ENCODE measurements at regions not wholly inside any gene's neighbourhood (a gene's known extent, or its start where the extent isn't known, plus 50 kb on each side); places are given as distances from the start of the nearest gene placed in this dataset.

DNA sequence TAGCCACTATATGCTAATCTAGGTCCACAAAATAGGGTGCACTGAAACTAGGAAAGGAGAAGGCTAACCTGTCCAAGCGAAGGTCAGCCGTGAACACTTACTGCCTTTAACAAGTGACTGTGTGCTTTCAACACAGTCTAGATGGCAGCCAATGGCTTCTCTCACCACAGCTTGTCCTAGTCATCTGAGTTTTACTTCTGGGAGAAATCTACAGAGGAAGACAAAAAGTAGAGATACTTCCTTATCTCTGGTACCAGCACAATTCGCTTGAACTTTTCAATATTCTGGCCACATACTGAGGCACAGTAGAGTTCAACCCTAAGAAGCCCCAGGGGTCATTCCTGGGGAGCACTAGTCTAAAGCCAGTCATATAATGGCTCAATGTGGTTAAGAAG is 176.9 kb downstream of the BTG1 start:
- TF ChIP-seq, protein P1, sequence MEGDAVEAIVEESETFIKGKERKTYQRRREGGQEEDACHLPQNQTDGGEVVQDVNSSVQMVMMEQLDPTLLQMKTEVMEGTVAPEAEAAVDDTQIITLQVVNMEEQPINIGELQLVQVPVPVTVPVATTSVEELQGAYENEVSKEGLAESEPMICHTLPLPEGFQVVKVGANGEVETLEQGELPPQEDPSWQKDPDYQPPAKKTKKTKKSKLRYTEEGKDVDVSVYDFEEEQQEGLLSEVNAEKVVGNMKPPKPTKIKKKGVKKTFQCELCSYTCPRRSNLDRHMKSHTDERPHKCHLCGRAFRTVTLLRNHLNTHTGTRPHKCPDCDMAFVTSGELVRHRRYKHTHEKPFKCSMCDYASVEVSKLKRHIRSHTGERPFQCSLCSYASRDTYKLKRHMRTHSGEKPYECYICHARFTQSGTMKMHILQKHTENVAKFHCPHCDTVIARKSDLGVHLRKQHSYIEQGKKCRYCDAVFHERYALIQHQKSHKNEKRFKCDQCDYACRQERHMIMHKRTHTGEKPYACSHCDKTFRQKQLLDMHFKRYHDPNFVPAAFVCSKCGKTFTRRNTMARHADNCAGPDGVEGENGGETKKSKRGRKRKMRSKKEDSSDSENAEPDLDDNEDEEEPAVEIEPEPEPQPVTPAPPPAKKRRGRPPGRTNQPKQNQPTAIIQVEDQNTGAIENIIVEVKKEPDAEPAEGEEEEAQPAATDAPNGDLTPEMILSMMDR (IDR thresholded peaks at IDR 0.05; ENCODE audit: insufficient read depth, low read depth, low read length): no peak
- TF ChIP-seq EZH2 (IDR thresholded peaks at IDR 0.05; ENCODE audit: insufficient read depth, low read length): no peak
